Hepatocyte (in vitro differentiated cells): ENCODE measurements at regions not wholly inside any gene's neighbourhood (a gene's known extent, or its start where the extent isn't known, plus 50 kb on each side); places are given as distances from the start of the nearest gene placed in this dataset.

Experiments used
- EZH2 ChIP-seq: fragments of 200-600 bp; sonication (generic); IDR thresholded peaks from 2 replicates; pipeline ENCODE4 v1.6.1; 2016; ENCODE audit warnings: antibody characterized with exemption, mild to moderate bottlenecking, borderline replicate concordance
- TF ChIP-seq, protein P1 (sequence below): fragments of 200-600 bp; sonication (generic); IDR thresholded peaks from 2 replicates; pipeline ENCODE4 v1.5.1; 2016; ENCODE audit warnings: antibody characterized with exemption, mild to moderate bottlenecking; ENCODE audit not compliant: poor library complexity

DNA sequence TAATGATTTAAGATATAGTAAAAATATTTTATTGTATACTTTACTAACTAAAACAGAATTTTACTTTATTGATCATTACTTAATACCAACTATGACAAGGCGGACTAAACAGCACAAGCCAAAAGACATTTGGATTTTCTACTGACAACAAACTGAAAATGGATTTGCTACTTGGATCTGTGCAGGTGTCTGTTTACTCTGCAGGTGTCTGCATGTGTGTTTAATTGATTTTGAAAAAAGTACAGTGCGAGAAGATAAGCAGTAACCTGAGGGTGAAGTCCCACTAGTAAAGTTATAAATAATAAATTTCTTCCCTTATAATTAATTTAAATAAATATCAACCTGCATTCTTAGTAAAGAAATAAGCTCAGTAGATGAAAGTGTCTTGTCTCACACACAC is 696.8 kb upstream of the MBL2 start:
- TF ChIP-seq, protein P1, sequence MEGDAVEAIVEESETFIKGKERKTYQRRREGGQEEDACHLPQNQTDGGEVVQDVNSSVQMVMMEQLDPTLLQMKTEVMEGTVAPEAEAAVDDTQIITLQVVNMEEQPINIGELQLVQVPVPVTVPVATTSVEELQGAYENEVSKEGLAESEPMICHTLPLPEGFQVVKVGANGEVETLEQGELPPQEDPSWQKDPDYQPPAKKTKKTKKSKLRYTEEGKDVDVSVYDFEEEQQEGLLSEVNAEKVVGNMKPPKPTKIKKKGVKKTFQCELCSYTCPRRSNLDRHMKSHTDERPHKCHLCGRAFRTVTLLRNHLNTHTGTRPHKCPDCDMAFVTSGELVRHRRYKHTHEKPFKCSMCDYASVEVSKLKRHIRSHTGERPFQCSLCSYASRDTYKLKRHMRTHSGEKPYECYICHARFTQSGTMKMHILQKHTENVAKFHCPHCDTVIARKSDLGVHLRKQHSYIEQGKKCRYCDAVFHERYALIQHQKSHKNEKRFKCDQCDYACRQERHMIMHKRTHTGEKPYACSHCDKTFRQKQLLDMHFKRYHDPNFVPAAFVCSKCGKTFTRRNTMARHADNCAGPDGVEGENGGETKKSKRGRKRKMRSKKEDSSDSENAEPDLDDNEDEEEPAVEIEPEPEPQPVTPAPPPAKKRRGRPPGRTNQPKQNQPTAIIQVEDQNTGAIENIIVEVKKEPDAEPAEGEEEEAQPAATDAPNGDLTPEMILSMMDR = no peak
- TF ChIP-seq EZH2 = no peak
